Activated gamma-delta T cell treated with Interleukin-2 at 50 U/mL for 16 hours (primary cell): ENCODE measurements at regions not wholly inside any gene's neighbourhood (a gene's known extent, or its start where the extent isn't known, plus 50 kb on each side); places are given as distances from the start of the nearest gene placed in this dataset.

Source experiments
- DNase-seq: peaks from one replicate; pipeline ENCODE4 v3.0.0-alpha.2; 2020

- DNase-seq = no peak
Observed at GRCh38 chr10:131724891-131725580, 175.8 kb upstream of the PPP2R2D start.

- DNase-seq = no peak
Observed at GRCh38 chr10:131725581-131726069, 175.2 kb upstream of the PPP2R2D start.

- DNase-seq = no peak
Observed at GRCh38 chr10:131726076-131726880, 174.5 kb upstream of the PPP2R2D start.

- DNase-seq = no peak
Observed at GRCh38 chr10:131726967-131727366, 173.8 kb upstream of the PPP2R2D start.

GRCh38 chr10:131727560-131727959, 173.2 kb upstream of the PPP2R2D start:
- no peak for DNase-seq

GRCh38 chr10:131728286-131729228, 172.3 kb upstream of the PPP2R2D start:
- DNase-seq = no peak

GRCh38 chr10:131729361-131729760, 171.4 kb upstream of the PPP2R2D start:
- DNase-seq = no peak

GRCh38 chr10:131729938-131730660, 170.7 kb upstream of the PPP2R2D start:
- no peak for DNase-seq

GRCh38 chr10:131730771-131731497, 169.9 kb upstream of the PPP2R2D start:
- DNase-seq = no peak

GRCh38 chr10:131731780-131732630, 168.8 kb upstream of the PPP2R2D start:
- DNase-seq = no peak

GRCh38 chr10:131732631-131733127, 168.1 kb upstream of the PPP2R2D start:
- DNase-seq = no peak

GRCh38 chr10:131733596-131733995, 167.2 kb upstream of the PPP2R2D start:
- DNase-seq = no peak

- no peak for DNase-seq
Observed at GRCh38 chr10:131735577-131735976, 165.2 kb upstream of the PPP2R2D start.

- no peak for DNase-seq
Observed at GRCh38 chr10:131736321-131736980, 164.4 kb upstream of the PPP2R2D start.

- no peak for DNase-seq
Observed at GRCh38 chr10:131737543-131738395, 163.0 kb upstream of the PPP2R2D start.

- no peak for DNase-seq
Observed at GRCh38 chr10:131738396-131738735, 162.4 kb upstream of the PPP2R2D start.

GRCh38 chr10:131739206-131739605, 161.6 kb upstream of the PPP2R2D start:
- DNase-seq = no peak

GRCh38 chr10:131742500-131742951, 158.3 kb upstream of the PPP2R2D start:
- DNase-seq = no peak
